ENCODE measurements at regions not wholly inside any gene's neighbourhood (a gene's known extent, or its start where the extent isn't known, plus 50 kb on each side); places are given as distances from the start of the nearest gene placed in this dataset.

- POLR2A ChIA-PET, result no interaction called here
- Histone ChIP-seq H3K9me3 (ENCODE audit: control insufficient read depth, insufficient read depth, low read length) (no peaks in the 10 kb centered on the region), H3K27me3 (ENCODE audit: control insufficient read depth, insufficient read depth, low read length) (no peaks in the 10 kb centered on the region), H3K4me3 (ENCODE audit: low read depth, low read length) (no peak overlapping the region), H3K27ac (ENCODE audit: low read depth, low read length) (no peak overlapping the region)
- no peak for TF ChIP-seq CTCF (IDR thresholded peaks at IDR 0.05; ENCODE audit: low read depth, low read length)
- CTCF ChIA-PET, result no interaction called here
- no peak for DNase-seq (ENCODE audit: low read depth, low spot score)
These were observed 92.9 kb downstream of the TXNL1 start for GRCh38 chr18:56545464-56545863.

- Histone ChIP-seq H3K9me3 (ENCODE audit: control insufficient read depth, insufficient read depth, low read length) (no peaks in the 10 kb centered on the region), H3K27me3 (ENCODE audit: control insufficient read depth, insufficient read depth, low read length) (peaks cover 2% of the 10 kb centered on the region), H3K27ac (ENCODE audit: low read depth, low read length) (no peak overlapping the region), H3K4me3 (ENCODE audit: low read depth, low read length) (no peak overlapping the region)
- POLR2A ChIA-PET, result interaction anchor here (0.7 kb wide), 1 partner anchor 24 kb away, joined by 4 read pairs; no protein-coding TSS in a partner anchor
- no peak for DNase-seq (ENCODE audit: low read depth, low spot score)
- CTCF ChIA-PET, result interaction anchor here (0.5 kb wide), 1 partner anchor 18 kb away, joined by 3 read pairs; no protein-coding TSS in a partner anchor
- TF ChIP-seq CTCF (IDR thresholded peaks at IDR 0.05; ENCODE audit: low read depth, low read length), result no peak
These were observed 95.9 kb downstream of the TXNL1 start for GRCh38 chr18:56542476-56542875.

- TF ChIP-seq CTCF (IDR thresholded peaks at IDR 0.05; ENCODE audit: low read depth, low read length), result no peak
- H3K27ac ChIP-seq (ENCODE audit: low read depth, low read length), result no peak overlapping the region
- H3K27me3 ChIP-seq (ENCODE audit: control insufficient read depth, insufficient read depth, low read length), result peaks cover 4% of the 10 kb centered on the region
- ChIA-PET CTCF (no interaction called here), POLR2A (no interaction called here)
- DNase-seq (ENCODE audit: low read depth, low spot score), result no peak
- H3K9me3 ChIP-seq (ENCODE audit: control insufficient read depth, insufficient read depth, low read length), result no peaks in the 10 kb centered on the region
- no peak overlapping the region for H3K4me3 ChIP-seq (ENCODE audit: low read depth, low read length)
These were observed 96.6 kb downstream of the TXNL1 start for GRCh38 chr18:56541793-56542192.

GRCh38 chr18:56541340-56541739, 97.1 kb downstream of the TXNL1 start:
- CTCF ChIA-PET, result no interaction called here
- DNase-seq (ENCODE audit: low read depth, low spot score), result no peak

GRCh38 chr18:56538746-56539145, 99.6 kb downstream of the TXNL1 start:
- H3K27ac ChIP-seq (ENCODE audit: low read depth, low read length), result no peak overlapping the region
- no peak for DNase-seq (ENCODE audit: low read depth, low spot score)
- CTCF ChIA-PET, result interaction anchor here (0.7 kb wide), 1 partner anchor 398 kb away, joined by 8 read pairs; no protein-coding TSS in a partner anchor

More at GRCh38 chr18:56541340-56541739, 97.1 kb downstream of the TXNL1 start:
- no peak for TF ChIP-seq CTCF (IDR thresholded peaks at IDR 0.05; ENCODE audit: low read depth, low read length)
- POLR2A ChIA-PET, result no interaction called here
- H3K27me3 ChIP-seq (ENCODE audit: control insufficient read depth, insufficient read depth, low read length), result peaks cover 4% of the 10 kb centered on the region
- no peaks in the 10 kb centered on the region for H3K9me3 ChIP-seq (ENCODE audit: control insufficient read depth, insufficient read depth, low read length)
- no peak overlapping the region for H3K27ac ChIP-seq (ENCODE audit: low read depth, low read length)
- H3K4me3 ChIP-seq (ENCODE audit: low read depth, low read length), result no peak overlapping the region

More at GRCh38 chr18:56538746-56539145, 99.6 kb downstream of the TXNL1 start:
- POLR2A ChIA-PET, result interaction anchor here (0.6 kb wide), 1 partner anchor 91 kb away, joined by 3 read pairs; no protein-coding TSS in a partner anchor
- Histone ChIP-seq H3K4me3 (ENCODE audit: low read depth, low read length) (no peak overlapping the region), H3K9me3 (ENCODE audit: control insufficient read depth, insufficient read depth, low read length) (no peaks in the 10 kb centered on the region), H3K27me3 (ENCODE audit: control insufficient read depth, insufficient read depth, low read length) (peaks cover 8% of the 10 kb centered on the region)
- no peak for TF ChIP-seq CTCF (IDR thresholded peaks at IDR 0.05; ENCODE audit: low read depth, low read length)

Data from AG04450 (cell line).